ENCODE measurements at regions not wholly inside any gene's neighbourhood (a gene's known extent, or its start where the extent isn't known, plus 50 kb on each side); places are given as distances from the start of the nearest gene placed in this dataset.

DNA sequence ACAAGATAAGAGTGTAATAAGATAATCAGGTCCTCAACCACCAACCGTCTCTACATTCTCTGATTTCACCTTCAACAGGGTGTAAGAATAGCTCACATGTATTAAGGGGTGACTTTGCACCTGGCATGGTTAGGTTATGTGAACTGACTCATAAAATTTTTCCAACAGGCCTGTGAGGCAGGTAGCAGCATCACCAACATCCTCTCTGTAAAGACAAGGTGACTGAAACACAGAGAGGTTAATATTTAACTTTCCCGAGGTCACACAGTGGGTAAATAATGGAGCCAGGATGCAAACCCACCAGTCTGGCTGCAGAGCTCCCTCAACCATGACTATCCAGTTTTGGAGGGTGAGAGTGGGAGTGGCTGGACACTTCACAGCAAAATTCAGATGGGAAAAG is 317.2 kb downstream of the C16orf95 start (continued):
- TF ChIP-seq, protein P1, sequence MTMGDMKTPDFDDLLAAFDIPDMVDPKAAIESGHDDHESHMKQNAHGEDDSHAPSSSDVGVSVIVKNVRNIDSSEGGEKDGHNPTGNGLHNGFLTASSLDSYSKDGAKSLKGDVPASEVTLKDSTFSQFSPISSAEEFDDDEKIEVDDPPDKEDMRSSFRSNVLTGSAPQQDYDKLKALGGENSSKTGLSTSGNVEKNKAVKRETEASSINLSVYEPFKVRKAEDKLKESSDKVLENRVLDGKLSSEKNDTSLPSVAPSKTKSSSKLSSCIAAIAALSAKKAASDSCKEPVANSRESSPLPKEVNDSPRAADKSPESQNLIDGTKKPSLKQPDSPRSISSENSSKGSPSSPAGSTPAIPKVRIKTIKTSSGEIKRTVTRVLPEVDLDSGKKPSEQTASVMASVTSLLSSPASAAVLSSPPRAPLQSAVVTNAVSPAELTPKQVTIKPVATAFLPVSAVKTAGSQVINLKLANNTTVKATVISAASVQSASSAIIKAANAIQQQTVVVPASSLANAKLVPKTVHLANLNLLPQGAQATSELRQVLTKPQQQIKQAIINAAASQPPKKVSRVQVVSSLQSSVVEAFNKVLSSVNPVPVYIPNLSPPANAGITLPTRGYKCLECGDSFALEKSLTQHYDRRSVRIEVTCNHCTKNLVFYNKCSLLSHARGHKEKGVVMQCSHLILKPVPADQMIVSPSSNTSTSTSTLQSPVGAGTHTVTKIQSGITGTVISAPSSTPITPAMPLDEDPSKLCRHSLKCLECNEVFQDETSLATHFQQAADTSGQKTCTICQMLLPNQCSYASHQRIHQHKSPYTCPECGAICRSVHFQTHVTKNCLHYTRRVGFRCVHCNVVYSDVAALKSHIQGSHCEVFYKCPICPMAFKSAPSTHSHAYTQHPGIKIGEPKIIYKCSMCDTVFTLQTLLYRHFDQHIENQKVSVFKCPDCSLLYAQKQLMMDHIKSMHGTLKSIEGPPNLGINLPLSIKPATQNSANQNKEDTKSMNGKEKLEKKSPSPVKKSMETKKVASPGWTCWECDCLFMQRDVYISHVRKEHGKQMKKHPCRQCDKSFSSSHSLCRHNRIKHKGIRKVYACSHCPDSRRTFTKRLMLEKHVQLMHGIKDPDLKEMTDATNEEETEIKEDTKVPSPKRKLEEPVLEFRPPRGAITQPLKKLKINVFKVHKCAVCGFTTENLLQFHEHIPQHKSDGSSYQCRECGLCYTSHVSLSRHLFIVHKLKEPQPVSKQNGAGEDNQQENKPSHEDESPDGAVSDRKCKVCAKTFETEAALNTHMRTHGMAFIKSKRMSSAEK (CRISPR knock-in tag; IDR thresholded peaks at IDR 0.05; ENCODE audit: borderline replicate concordance): no peak
- no peak for TF ChIP-seq FOXJ3 (CRISPR knock-in tag; IDR thresholded peaks at IDR 0.05; ENCODE audit: borderline replicate concordance)
- no peak for TF ChIP-seq SMAD4 (CRISPR knock-in tag; IDR thresholded peaks at IDR 0.05)

DNA sequence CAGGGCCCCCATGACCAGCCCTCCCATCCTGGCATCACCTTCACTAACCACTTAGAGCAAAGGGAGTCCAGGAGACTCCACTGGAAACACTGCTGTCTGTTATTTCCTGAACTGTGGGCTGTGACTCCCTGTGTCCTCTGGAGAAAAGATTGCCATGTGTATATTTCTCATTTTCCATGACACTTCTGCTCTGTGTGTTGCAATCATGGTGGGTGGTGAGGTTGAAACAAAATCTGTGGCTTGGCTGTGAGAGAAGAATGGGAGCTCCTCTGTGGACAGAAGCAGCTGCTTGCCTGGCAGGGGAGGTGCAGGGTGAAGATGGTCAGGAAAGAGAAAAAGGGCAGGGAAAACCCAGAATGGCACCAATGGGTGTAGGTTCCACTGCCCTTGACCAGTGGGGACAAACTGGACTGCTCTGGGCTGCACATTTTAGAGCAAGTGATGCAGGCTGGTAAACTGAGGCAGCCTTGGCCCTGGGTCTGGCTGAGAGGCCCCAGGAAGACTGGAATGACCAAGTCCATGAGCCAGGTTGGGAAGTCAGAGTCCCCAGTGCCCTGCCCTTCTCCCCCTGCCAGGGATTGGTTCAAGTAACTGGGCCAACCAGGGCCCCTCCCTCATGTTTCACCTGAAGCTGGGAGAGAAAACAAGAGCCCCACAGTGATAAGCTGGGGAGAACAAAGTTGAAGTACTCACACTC is 314.3 kb downstream of the C16orf95 start:
- DNase-seq (ENCODE audit: low spot score): no peak

DNA sequence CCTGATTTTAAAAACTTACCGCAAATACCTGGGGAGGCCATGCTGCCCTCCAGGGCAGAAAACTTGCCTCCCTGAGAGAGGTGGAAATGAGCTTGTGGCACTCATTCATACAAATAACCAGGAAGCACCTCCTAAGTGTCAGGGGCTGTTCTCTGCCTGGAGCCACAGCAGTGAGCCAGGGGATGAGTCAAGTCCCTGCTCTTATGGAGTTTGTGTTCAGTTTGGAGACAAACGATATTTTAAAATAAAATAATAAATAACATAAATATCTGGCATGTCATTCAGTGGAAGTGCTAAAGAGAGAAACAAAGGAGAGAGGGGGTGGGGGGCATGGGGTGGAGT is 313.8 kb downstream of the C16orf95 start:
- Mint-ChIP-seq H3K4me3 (no peak overlapping the region), H3K9me3 (peaks cover 26% of the 10 kb centered on the region), H3K27ac (no peak overlapping the region), H3K27me3 (ENCODE audit: low read depth) (peaks cover 3% of the 10 kb centered on the region; the same call in 1 of the 2 replicates), H3K4me1 (no peaks in the 10 kb centered on the region), H3K36me3 (peaks cover 8% of the 10 kb centered on the region; the same call in 1 of the 2 replicates)
- no peak for ATAC-seq
- DNase-seq (ENCODE audit: low spot score): no peak
- ChIA-PET CTCF (no interaction called here), POLR2A (no interaction called here)
- no peak for TF ChIP-seq ZNF232 (CRISPR knock-in tag; IDR thresholded peaks at IDR 0.05)
- no peak for TF ChIP-seq OVOL2 (CRISPR knock-in tag; IDR thresholded peaks at IDR 0.05; ENCODE audit: borderline replicate concordance)
- TF ChIP-seq ZNF396 (CRISPR knock-in tag; IDR thresholded peaks at IDR 0.05; ENCODE audit: borderline replicate concordance): no peak
- TF ChIP-seq ELF4 (CRISPR knock-in tag; IDR thresholded peaks at IDR 0.05; ENCODE audit: low read depth): no peak
- TF ChIP-seq, protein P2, sequence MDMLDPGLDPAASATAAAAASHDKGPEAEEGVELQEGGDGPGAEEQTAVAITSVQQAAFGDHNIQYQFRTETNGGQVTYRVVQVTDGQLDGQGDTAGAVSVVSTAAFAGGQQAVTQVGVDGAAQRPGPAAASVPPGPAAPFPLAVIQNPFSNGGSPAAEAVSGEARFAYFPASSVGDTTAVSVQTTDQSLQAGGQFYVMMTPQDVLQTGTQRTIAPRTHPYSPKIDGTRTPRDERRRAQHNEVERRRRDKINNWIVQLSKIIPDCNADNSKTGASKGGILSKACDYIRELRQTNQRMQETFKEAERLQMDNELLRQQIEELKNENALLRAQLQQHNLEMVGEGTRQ (CRISPR knock-in tag; IDR thresholded peaks at IDR 0.05): no peak
- TF ChIP-seq SMAD3 (CRISPR knock-in tag; IDR thresholded peaks at IDR 0.05; ENCODE audit: borderline replicate concordance): no peak
- TF ChIP-seq JAZF1 (CRISPR knock-in tag; IDR thresholded peaks at IDR 0.05): no peak
- TF ChIP-seq, protein P3, sequence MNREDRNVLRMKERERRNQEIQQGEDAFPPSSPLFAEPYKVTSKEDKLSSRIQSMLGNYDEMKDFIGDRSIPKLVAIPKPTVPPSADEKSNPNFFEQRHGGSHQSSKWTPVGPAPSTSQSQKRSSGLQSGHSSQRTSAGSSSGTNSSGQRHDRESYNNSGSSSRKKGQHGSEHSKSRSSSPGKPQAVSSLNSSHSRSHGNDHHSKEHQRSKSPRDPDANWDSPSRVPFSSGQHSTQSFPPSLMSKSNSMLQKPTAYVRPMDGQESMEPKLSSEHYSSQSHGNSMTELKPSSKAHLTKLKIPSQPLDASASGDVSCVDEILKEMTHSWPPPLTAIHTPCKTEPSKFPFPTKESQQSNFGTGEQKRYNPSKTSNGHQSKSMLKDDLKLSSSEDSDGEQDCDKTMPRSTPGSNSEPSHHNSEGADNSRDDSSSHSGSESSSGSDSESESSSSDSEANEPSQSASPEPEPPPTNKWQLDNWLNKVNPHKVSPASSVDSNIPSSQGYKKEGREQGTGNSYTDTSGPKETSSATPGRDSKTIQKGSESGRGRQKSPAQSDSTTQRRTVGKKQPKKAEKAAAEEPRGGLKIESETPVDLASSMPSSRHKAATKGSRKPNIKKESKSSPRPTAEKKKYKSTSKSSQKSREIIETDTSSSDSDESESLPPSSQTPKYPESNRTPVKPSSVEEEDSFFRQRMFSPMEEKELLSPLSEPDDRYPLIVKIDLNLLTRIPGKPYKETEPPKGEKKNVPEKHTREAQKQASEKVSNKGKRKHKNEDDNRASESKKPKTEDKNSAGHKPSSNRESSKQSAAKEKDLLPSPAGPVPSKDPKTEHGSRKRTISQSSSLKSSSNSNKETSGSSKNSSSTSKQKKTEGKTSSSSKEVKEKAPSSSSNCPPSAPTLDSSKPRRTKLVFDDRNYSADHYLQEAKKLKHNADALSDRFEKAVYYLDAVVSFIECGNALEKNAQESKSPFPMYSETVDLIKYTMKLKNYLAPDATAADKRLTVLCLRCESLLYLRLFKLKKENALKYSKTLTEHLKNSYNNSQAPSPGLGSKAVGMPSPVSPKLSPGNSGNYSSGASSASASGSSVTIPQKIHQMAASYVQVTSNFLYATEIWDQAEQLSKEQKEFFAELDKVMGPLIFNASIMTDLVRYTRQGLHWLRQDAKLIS (CRISPR knock-in tag; IDR thresholded peaks at IDR 0.05; ENCODE audit: borderline replicate concordance): no peak

More for the DNA sequence above, 314.3 kb downstream of the C16orf95 start:
- Mint-ChIP-seq H3K9me3 (peaks cover 23% of the 10 kb centered on the region), H3K4me3 (no peak overlapping the region), H3K27me3 (ENCODE audit: low read depth) (peaks cover 3% of the 10 kb centered on the region; the same call in 1 of the 2 replicates), H3K27ac (no peak overlapping the region), H3K4me1 (no peaks in the 10 kb centered on the region), H3K36me3 (peaks cover 8% of the 10 kb centered on the region; the same call in 1 of the 2 replicates)
- ATAC-seq: no peak
- ChIA-PET CTCF (interaction anchor here (1.0 kb wide), 1 partner anchor 74 kb away, joined by 3 read pairs; no protein-coding TSS in a partner anchor), POLR2A (no interaction called here)
- TF ChIP-seq, protein P4, sequence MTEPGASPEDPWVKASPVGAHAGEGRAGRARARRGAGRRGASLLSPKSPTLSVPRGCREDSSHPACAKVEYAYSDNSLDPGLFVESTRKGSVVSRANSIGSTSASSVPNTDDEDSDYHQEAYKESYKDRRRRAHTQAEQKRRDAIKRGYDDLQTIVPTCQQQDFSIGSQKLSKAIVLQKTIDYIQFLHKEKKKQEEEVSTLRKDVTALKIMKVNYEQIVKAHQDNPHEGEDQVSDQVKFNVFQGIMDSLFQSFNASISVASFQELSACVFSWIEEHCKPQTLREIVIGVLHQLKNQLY (CRISPR knock-in tag; IDR thresholded peaks at IDR 0.05): no peak
- TF ChIP-seq, protein P5, sequence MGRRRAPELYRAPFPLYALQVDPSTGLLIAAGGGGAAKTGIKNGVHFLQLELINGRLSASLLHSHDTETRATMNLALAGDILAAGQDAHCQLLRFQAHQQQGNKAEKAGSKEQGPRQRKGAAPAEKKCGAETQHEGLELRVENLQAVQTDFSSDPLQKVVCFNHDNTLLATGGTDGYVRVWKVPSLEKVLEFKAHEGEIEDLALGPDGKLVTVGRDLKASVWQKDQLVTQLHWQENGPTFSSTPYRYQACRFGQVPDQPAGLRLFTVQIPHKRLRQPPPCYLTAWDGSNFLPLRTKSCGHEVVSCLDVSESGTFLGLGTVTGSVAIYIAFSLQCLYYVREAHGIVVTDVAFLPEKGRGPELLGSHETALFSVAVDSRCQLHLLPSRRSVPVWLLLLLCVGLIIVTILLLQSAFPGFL (CRISPR knock-in tag; IDR thresholded peaks at IDR 0.05; ENCODE audit: borderline replicate concordance): no peak
- TF ChIP-seq ESRRA (CRISPR knock-in tag; IDR thresholded peaks at IDR 0.05; ENCODE audit: borderline replicate concordance) (no peak), ZNF671 (CRISPR knock-in tag; IDR thresholded peaks at IDR 0.05) (no peak)
- TF ChIP-seq, protein P6, sequence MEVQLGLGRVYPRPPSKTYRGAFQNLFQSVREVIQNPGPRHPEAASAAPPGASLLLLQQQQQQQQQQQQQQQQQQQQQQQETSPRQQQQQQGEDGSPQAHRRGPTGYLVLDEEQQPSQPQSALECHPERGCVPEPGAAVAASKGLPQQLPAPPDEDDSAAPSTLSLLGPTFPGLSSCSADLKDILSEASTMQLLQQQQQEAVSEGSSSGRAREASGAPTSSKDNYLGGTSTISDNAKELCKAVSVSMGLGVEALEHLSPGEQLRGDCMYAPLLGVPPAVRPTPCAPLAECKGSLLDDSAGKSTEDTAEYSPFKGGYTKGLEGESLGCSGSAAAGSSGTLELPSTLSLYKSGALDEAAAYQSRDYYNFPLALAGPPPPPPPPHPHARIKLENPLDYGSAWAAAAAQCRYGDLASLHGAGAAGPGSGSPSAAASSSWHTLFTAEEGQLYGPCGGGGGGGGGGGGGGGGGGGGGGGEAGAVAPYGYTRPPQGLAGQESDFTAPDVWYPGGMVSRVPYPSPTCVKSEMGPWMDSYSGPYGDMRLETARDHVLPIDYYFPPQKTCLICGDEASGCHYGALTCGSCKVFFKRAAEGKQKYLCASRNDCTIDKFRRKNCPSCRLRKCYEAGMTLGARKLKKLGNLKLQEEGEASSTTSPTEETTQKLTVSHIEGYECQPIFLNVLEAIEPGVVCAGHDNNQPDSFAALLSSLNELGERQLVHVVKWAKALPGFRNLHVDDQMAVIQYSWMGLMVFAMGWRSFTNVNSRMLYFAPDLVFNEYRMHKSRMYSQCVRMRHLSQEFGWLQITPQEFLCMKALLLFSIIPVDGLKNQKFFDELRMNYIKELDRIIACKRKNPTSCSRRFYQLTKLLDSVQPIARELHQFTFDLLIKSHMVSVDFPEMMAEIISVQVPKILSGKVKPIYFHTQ (CRISPR knock-in tag; IDR thresholded peaks at IDR 0.05): no peak
